H1 (cell line): ENCODE measurements at regions not wholly inside any gene's neighbourhood (a gene's known extent, or its start where the extent isn't known, plus 50 kb on each side); places are given as distances from the start of the nearest gene placed in this dataset.

Source experiments
- CTCF ChIA-PET: fragments of 300-600 bp; sonication (Branson Sonifier 250); formaldehyde crosslinking; loops from one replicate; lab custom pipeline; 2021; ENCODE audit not compliant: partially characterized antibody; lab: Charles Lee
- POLR2A ChIA-PET: fragments of 300-600 bp; sonication (Branson Sonifier 250); formaldehyde crosslinking; loops from one replicate; lab custom pipeline; 2021; ENCODE audit warnings: inconsistent platforms; ENCODE audit not compliant: partially characterized antibody; lab: Charles Lee
- DNase-seq, 2 experiments: peaks; one replicate each; pipeline versions ENCODE4 v3.0.0 to v3.0.0-alpha.2; 2010 to 2022; ENCODE audit warnings: low spot score in 2 of 2, low read depth in 1 of 2, mixed read lengths in 1 of 2
- FAIRE-seq: peaks from 2 replicates; lab custom pipeline; 2011; peaks lifted over from hg19 to GRCh38; lab: Jason Lieb, UNC
- H2AFZ ChIP-seq: 2 replicates; pipeline ENCODE4 v1.8.1; 2012; ENCODE audit warnings: low read length, inconsistent platforms
- H2AK5ac ChIP-seq: 2 replicates; pipeline ENCODE4 v1.6.1; 2013; ENCODE audit warnings: low read depth, low read length
- H2BK120ac ChIP-seq: replicated peaks from 2 replicates; pipeline ENCODE3; 2013; ENCODE audit warnings: low read depth, low read length, inconsistent platforms
- H2BK12ac ChIP-seq: 2 replicates; pipeline ENCODE4 v1.6.1; 2013; ENCODE audit warnings: low read depth, low read length
- H2BK15ac ChIP-seq: 2 replicates; pipeline ENCODE4 v1.6.1; 2013; ENCODE audit warnings: low read length
- H2BK20ac ChIP-seq: 2 replicates; pipeline ENCODE4 v1.6.1; 2013; ENCODE audit warnings: low read length
- H2BK5ac ChIP-seq: 2 replicates; pipeline ENCODE4 v1.6.1; 2013; ENCODE audit warnings: low read depth, low read length
- H3K14ac ChIP-seq: 2 replicates; pipeline ENCODE4 v1.6.1; 2013; ENCODE audit warnings: inconsistent platforms; ENCODE audit not compliant: insufficient read length
- H3K18ac ChIP-seq: 2 replicates; pipeline ENCODE4 v1.6.1; 2013; ENCODE audit warnings: low read length; ENCODE audit errors: extremely low read depth
- H3K23ac ChIP-seq: 2 replicates; pipeline ENCODE4 v1.6.1; 2013; ENCODE audit warnings: inconsistent platforms; ENCODE audit not compliant: insufficient read length
- H3K23me2 ChIP-seq: 2 replicates; pipeline ENCODE4 v1.6.1; 2013; ENCODE audit warnings: low read depth, low read length
- H3K27ac ChIP-seq: 2 replicates; pipeline ENCODE4 v1.6.1; 2011; ENCODE audit warnings: low read depth, low read length, inconsistent platforms
- H3K27me3 ChIP-seq, 4 experiments: replicated peaks in 1 of 4; 1 replicate in 1 of 4; 2 replicates in 3 of 4; pipeline versions ENCODE4 v1.6.1 to v1.8.1; 2011 to 2013; ENCODE audit warnings: low read length in 3 of 4, mild to moderate bottlenecking in 3 of 4, inconsistent platforms in 2 of 4, mixed read lengths in 2 of 4, moderate library complexity in 1 of 4; ENCODE audit not compliant: control insufficient read depth in 3 of 4, insufficient read depth in 3 of 4; ENCODE audit errors: extremely low read depth in 1 of 4
- H3K36me3 ChIP-seq, 4 experiments: 2 replicates each; pipeline versions ENCODE4 v1.6.1 to v1.8.1; 2011 to 2013; ENCODE audit warnings: mild to moderate bottlenecking in 4 of 4, low read length in 3 of 4, moderate library complexity in 2 of 4, control low read depth in 1 of 4, inconsistent platforms in 1 of 4; ENCODE audit not compliant: insufficient read depth in 4 of 4, control insufficient read depth in 2 of 4
- H3K4ac ChIP-seq: replicated peaks from 2 replicates; pipeline ENCODE3; 2013; ENCODE audit warnings: low read length, low read depth, mixed read lengths, inconsistent platforms; ENCODE audit not compliant: insufficient read length
- H3K4me1 ChIP-seq, 4 experiments: replicated peaks in 1 of 4; 1 replicate in 1 of 4; 2 replicates in 3 of 4; pipeline versions ENCODE4 v1.6.1 to v1.8.1; 2011 to 2013; ENCODE audit warnings: low read length in 3 of 4, inconsistent platforms in 2 of 4, mixed read lengths in 1 of 4; ENCODE audit not compliant: insufficient read depth in 4 of 4, control insufficient read depth in 3 of 4
- H3K4me2 ChIP-seq, 2 experiments: 2 replicates each; pipeline versions ENCODE4 v1.6.1 to v1.8.1; 2011 to 2013; ENCODE audit warnings: low read depth in 2 of 2, low read length in 2 of 2, control low read depth in 1 of 2, inconsistent platforms in 1 of 2, mild to moderate bottlenecking in 1 of 2; ENCODE audit not compliant: insufficient read depth in 1 of 2
- H3K4me3 ChIP-seq, 4 experiments: fragments of 200-600, 300-600 bp in 1 of 4; sonication (generic), shearing (Covaris generic), sonication (Bioruptor Twin) in 1 of 4; 2 replicates each; pipeline versions ENCODE4 v1.5.1 to v1.8.1; 2011 to 2016; ENCODE audit warnings: low read length in 4 of 4, low read depth in 3 of 4, control low read depth in 2 of 4, inconsistent platforms in 2 of 4, mild to moderate bottlenecking in 2 of 4, mixed read lengths in 1 of 4, moderate library complexity in 1 of 4; ENCODE audit not compliant: insufficient read depth in 2 of 4; ENCODE audit errors: extremely low read depth in 1 of 4
- H3K56ac ChIP-seq: replicated peaks from 2 replicates; pipeline ENCODE3; 2013; ENCODE audit warnings: low read depth, mild to moderate bottlenecking, mixed read lengths, low read length, inconsistent platforms; ENCODE audit not compliant: insufficient read length
- H3K79me1 ChIP-seq: 2 replicates; pipeline ENCODE4 v1.6.1; 2013; ENCODE audit warnings: low read depth, low read length, control low read depth
- H3K79me2 ChIP-seq, 2 experiments: 2 replicates each; pipeline versions ENCODE4 v1.6.1 to v1.8.1; 2012 to 2013; ENCODE audit warnings: low read length in 2 of 2, mild to moderate bottlenecking in 2 of 2, inconsistent platforms in 1 of 2; ENCODE audit not compliant: insufficient read depth in 2 of 2, control insufficient read depth in 1 of 2
- H3K9ac ChIP-seq, 4 experiments: replicated peaks in 1 of 4; 1 replicate in 1 of 4; 2 replicates in 3 of 4; pipeline versions ENCODE4 v1.6.1 to v1.8.1; 2011 to 2013; ENCODE audit warnings: low read depth in 3 of 4, low read length in 3 of 4, control low read depth in 2 of 4, mild to moderate bottlenecking in 2 of 4, moderate library complexity in 2 of 4, inconsistent platforms in 1 of 4; ENCODE audit errors: extremely low read depth in 1 of 4
- H3K9me3 ChIP-seq, 2 experiments: 2 replicates each; pipeline versions ENCODE4 v1.6.1 to v1.8.1; 2012 to 2013; ENCODE audit warnings: mild to moderate bottlenecking in 2 of 2, moderate library complexity in 2 of 2, control low read depth in 1 of 2, inconsistent platforms in 1 of 2, low read depth in 1 of 2, low read length in 1 of 2, mixed read lengths in 1 of 2; ENCODE audit not compliant: insufficient read depth in 2 of 2
- H4K20me1 ChIP-seq, 2 experiments: replicated peaks in 1 of 2; 2 replicates each; pipeline versions ENCODE3 to v1.8.1; 2011 to 2013; ENCODE audit warnings: inconsistent platforms in 2 of 2, low read length in 2 of 2, mild to moderate bottlenecking in 1 of 2; ENCODE audit not compliant: insufficient read depth in 2 of 2, control insufficient read depth in 1 of 2
- H4K5ac ChIP-seq: 2 replicates; pipeline ENCODE4 v1.6.1; 2013; ENCODE audit warnings: low read length, low read depth, mixed read lengths, inconsistent platforms; ENCODE audit not compliant: insufficient read length
- H4K8ac ChIP-seq: 2 replicates; pipeline ENCODE4 v1.8.0; 2013; ENCODE audit warnings: mild to moderate bottlenecking, moderate library complexity, low read length, inconsistent platforms; ENCODE audit not compliant: insufficient read depth; ENCODE audit errors: extremely low read depth
- H4K91ac ChIP-seq: replicated peaks from 2 replicates; pipeline ENCODE3; 2013; ENCODE audit warnings: low read length, mixed read lengths, inconsistent platforms; ENCODE audit not compliant: insufficient read length
- BACH1 ChIP-seq: IDR thresholded peaks from 2 replicates; pipeline ENCODE4 v1.6.1; 2012; ENCODE audit warnings: low read length, improper control_type of control experiment
- CREB1 ChIP-seq: IDR thresholded peaks from 2 replicates; pipeline ENCODE4 v1.6.1; 2012; ENCODE audit warnings: inconsistent platforms
- HDAC2 ChIP-seq, 2 experiments: fragments of 300-600 bp in 1 of 2; sonication (generic) in 1 of 2; IDR thresholded peaks; 2 replicates each; pipeline ENCODE4 v1.6.1; 2011 to 2012; ENCODE audit warnings: low read depth in 2 of 2, low read length in 2 of 2, mild to moderate bottlenecking in 2 of 2, moderate library complexity in 2 of 2, borderline replicate concordance in 1 of 2, inconsistent platforms in 1 of 2
- NRF1 ChIP-seq: IDR thresholded peaks from 2 replicates; pipeline ENCODE4 v1.6.1; 2011; ENCODE audit warnings: mild to moderate bottlenecking, low read depth, low read length, improper control_type of control experiment
- RAD21 ChIP-seq, 2 experiments: IDR thresholded peaks in 1 of 2; conservative IDR thresholded peaks in 1 of 2; 2 replicates each; pipeline ENCODE4 v1.6.1; 2011; ENCODE audit warnings: low read depth in 2 of 2, low read length in 2 of 2, improper control_type of control experiment in 1 of 2, inconsistent platforms in 1 of 2, mild to moderate bottlenecking in 1 of 2, moderate library complexity in 1 of 2
- RBBP5 ChIP-seq: IDR thresholded peaks from 2 replicates; pipeline ENCODE4 v1.7.1; 2012; ENCODE audit warnings: low read depth, mild to moderate bottlenecking, inconsistent platforms, low read length, moderate library complexity, borderline replicate concordance
- SIX5 ChIP-seq: IDR thresholded peaks from 2 replicates; pipeline ENCODE4 v1.6.1; 2011; ENCODE audit warnings: mild to moderate bottlenecking, low read depth, low read length
- SUZ12 ChIP-seq: fragments of 200-600 bp; sonication (generic); IDR thresholded peaks from 2 replicates; pipeline ENCODE4 v1.6.1; 2012; ENCODE audit warnings: mild to moderate bottlenecking, inconsistent platforms, low read length, moderate library complexity, mixed read lengths
- WGBS, 2 experiments: shearing (Covaris generic) in 1 of 2; methylation state at CpG; one replicate each; pipeline versions ENCODE4 v1.1.6 to v1.1.7; 2013 to 2015; ENCODE audit warnings: low lambda C conversion rate in 2 of 2, mixed read lengths in 2 of 2, inconsistent platforms in 1 of 2, low coverage in 1 of 2, missing lambda C conversion rate in 1 of 2; ENCODE audit not compliant: insufficient replicate concordance in 2 of 2, insufficient coverage in 1 of 2, insufficient read length in 1 of 2; ENCODE audit errors: extremely low coverage in 1 of 2, missing lambda C conversion rate in 1 of 2; 5-methylcytosine and 5-hydroxymethylcytosine counted together
- TF ChIP-seq, protein P1 (sequence below), 3 experiments: IDR thresholded peaks; 1 replicate in 2 of 3; 2 replicates in 1 of 3; pipeline versions ENCODE4 v1.5.1 to v1.6.1; 2011; ENCODE audit warnings: low read length in 3 of 3, mild to moderate bottlenecking in 3 of 3, inconsistent platforms in 2 of 3, low read depth in 1 of 3, moderate library complexity in 1 of 3; ENCODE audit not compliant: insufficient read depth in 1 of 3; ENCODE audit errors: control extremely low read depth in 1 of 3
- TF ChIP-seq, protein P2 (sequence below): IDR thresholded peaks from 2 replicates; pipeline ENCODE4 v1.6.1; 2012; ENCODE audit warnings: inconsistent platforms

DNA sequence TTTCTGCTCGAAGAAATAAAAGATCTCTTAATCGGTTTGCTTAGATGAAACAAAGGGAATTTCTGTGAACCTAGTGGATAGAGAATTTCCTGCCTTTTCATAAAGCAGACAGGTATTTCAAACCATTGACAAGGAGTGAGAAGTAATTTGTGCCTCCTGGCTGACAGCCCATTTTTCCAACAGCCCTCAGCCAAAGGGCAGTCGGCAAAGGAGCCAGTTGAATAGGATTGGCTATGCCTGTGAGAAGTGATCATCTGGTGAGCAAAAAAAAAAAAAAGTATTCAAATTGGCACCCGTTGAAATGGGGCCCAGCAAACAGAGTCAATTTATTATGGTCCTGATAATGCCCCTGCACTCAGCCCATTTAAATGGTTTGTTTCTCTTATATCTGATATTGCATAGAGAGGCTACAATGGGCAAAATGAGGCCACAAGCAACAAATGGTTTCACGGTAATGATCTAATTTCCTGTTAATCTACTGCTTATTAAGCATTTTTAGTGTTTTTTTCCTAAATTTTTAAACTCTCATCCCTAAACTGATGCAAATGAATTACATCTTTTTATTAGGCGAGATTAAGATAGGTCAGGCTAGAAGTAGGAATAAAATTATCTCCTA lies 477.5 kb downstream of the NUF2 start:
- Histone ChIP-seq H4K20me1 (no peaks in the 10 kb centered on the region), H3K18ac (no peak overlapping the region), H3K79me1 (no peaks in the 10 kb centered on the region), H2BK120ac (no peak overlapping the region), H2AK5ac (no peak overlapping the region), H2AFZ (no peak overlapping the region), H2BK15ac (no peak overlapping the region), H3K14ac (no peak overlapping the region), H3K27me3 (no peaks in the 10 kb centered on the region), H2BK12ac (no peak overlapping the region), H2BK20ac (no peak overlapping the region), H2BK5ac (no peak overlapping the region), H3K9ac (no peak overlapping the region), H3K23me2 (no peaks in the 10 kb centered on the region), H3K27ac (no peak overlapping the region), H3K4me1 (peaks cover 0 to 9% (median 0%) of the 10 kb centered on the region in 4 experiments; a peak in 1 of 7 replicates), H3K9me3 (peaks cover 3 to 10% of the 10 kb centered on the region in 2 experiments; a peak in 3 of 4 replicates), H3K36me3 (0 out of 8 replicates have a peak, but pooled peaks cover 0 to 5% (median 0%) of the 10 kb centered on the region in 4 experiments), H3K4ac (no peak overlapping the region), H3K56ac (no peak overlapping the region), H3K23ac (no peak overlapping the region), H4K91ac (no peak overlapping the region), H3K4me2 (no peak overlapping the region), H4K8ac (no peak overlapping the region), H3K79me2 (no peaks in the 10 kb centered on the region), H4K5ac (no peak overlapping the region), H3K4me3 (no peak overlapping the region)
- FAIRE-seq, result no peak
- CTCF ChIA-PET, result no interaction called here
- 91% methylated on average over 6 of the region's 6 CpGs; no CpG with 5 or more reads in 1 of the 2 experiments for WGBS, 2 experiments
- no peak for DNase-seq
- POLR2A ChIA-PET, result no interaction called here
- no peak for TF ChIP-seq SIX5
- TF ChIP-seq, protein P1, sequence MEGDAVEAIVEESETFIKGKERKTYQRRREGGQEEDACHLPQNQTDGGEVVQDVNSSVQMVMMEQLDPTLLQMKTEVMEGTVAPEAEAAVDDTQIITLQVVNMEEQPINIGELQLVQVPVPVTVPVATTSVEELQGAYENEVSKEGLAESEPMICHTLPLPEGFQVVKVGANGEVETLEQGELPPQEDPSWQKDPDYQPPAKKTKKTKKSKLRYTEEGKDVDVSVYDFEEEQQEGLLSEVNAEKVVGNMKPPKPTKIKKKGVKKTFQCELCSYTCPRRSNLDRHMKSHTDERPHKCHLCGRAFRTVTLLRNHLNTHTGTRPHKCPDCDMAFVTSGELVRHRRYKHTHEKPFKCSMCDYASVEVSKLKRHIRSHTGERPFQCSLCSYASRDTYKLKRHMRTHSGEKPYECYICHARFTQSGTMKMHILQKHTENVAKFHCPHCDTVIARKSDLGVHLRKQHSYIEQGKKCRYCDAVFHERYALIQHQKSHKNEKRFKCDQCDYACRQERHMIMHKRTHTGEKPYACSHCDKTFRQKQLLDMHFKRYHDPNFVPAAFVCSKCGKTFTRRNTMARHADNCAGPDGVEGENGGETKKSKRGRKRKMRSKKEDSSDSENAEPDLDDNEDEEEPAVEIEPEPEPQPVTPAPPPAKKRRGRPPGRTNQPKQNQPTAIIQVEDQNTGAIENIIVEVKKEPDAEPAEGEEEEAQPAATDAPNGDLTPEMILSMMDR (IDR thresholded peaks at IDR 0.05; ENCODE audit: control extremely low read depth in 1 of 3, insufficient read depth in 1 of 3, low read depth in 1 of 3, low read length in 3 of 3), result no peak
- no peak for TF ChIP-seq BACH1
- TF ChIP-seq NRF1, result no peak
- no peak for TF ChIP-seq RBBP5
- no peak for TF ChIP-seq RAD21 (IDR thresholded peaks at IDR 0.05 in 1 of 2, conservative IDR thresholded peaks at IDR 0.05 in 1 of 2; ENCODE audit: low read depth in 2 of 2, low read length in 2 of 2)
- no peak for TF ChIP-seq SUZ12
- TF ChIP-seq, protein P2, sequence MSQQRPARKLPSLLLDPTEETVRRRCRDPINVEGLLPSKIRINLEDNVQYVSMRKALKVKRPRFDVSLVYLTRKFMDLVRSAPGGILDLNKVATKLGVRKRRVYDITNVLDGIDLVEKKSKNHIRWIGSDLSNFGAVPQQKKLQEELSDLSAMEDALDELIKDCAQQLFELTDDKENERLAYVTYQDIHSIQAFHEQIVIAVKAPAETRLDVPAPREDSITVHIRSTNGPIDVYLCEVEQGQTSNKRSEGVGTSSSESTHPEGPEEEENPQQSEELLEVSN, result no peak
- no peak for TF ChIP-seq HDAC2 (IDR thresholded peaks at IDR 0.05; ENCODE audit: borderline replicate concordance in 1 of 2, low read depth in 2 of 2, low read length in 2 of 2)
- TF ChIP-seq CREB1, result no peak
